WTC11 (cell line): ENCODE measurements at regions not wholly inside any gene's neighbourhood (a gene's known extent, or its start where the extent isn't known, plus 50 kb on each side); places are given as distances from the start of the nearest gene placed in this dataset.

ENCODE experiments used
- CTCF ChIP-seq: fragments of 200-600 bp; IDR thresholded peaks from 2 replicates; pipeline ENCODE4 v1.8.0; 2022; ENCODE audit warnings: antibody characterized with exemption
- E2F1 ChIP-seq: sonication (generic); formaldehyde crosslinking; IDR thresholded peaks from 2 replicates; pipeline ENCODE4 v1.8.0; 2022; ENCODE audit warnings: mild to moderate bottlenecking, missing genetic modification reagents
- NFE2L1 ChIP-seq: sonication (generic); formaldehyde crosslinking; IDR thresholded peaks from 2 replicates; pipeline ENCODE4 v1.8.1; 2023; ENCODE audit warnings: missing genetic modification reagents
- ZNF263 ChIP-seq: sonication (generic); formaldehyde crosslinking; IDR thresholded peaks from 2 replicates; pipeline ENCODE4 v1.8.1; 2022; ENCODE audit warnings: low read depth, mild to moderate bottlenecking, moderate library complexity, missing genetic modification reagents

GRCh38 chrX:39967348-39967747 is 130.4 kb downstream of the BCOR start:
- TF ChIP-seq NFE2L1 (CRISPR knock-in tag) = no peak
- no peak for TF ChIP-seq E2F1 (CRISPR knock-in tag)
- no peak for TF ChIP-seq CTCF
- TF ChIP-seq ZNF263 (CRISPR knock-in tag) = no peak
